VCaP (cell line): ENCODE measurements at regions not wholly inside any gene's neighbourhood (a gene's known extent, or its start where the extent isn't known, plus 50 kb on each side); places are given as distances from the start of the nearest gene placed in this dataset.

Experiments used
- H3K27ac ChIP-seq: fragments of 450-650 bp; 2 replicates; pipeline ENCODE4 v1.5.1; 2017
- CTCF ChIP-seq: fragments of 450-650 bp; conservative IDR thresholded peaks from 2 replicates; pipeline ENCODE4 v1.5.1; 2017; ENCODE audit warnings: mild to moderate bottlenecking, moderate library complexity

DNA sequence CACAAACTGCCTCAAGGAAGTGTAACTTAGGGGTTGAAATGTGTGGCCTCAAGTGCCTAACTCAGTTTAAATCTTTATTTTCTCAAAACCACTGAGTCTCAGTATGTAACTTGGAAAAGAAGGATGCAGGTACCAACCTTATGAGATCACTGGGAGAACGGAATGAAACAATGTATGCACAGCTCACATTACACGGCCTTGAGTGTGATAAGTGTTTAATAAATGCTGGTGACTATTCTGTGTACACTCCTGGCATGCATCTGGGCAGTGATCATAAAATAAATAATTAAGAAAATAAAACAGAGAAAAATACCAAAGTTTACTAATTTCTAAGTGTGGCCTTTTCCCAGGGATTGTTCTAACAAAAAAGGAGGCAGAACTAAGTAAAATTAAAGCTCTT, 974.5 kb upstream of the FLRT2 start:
- TF ChIP-seq CTCF, result no peak
- H3K27ac ChIP-seq, result no peak overlapping the region

DNA sequence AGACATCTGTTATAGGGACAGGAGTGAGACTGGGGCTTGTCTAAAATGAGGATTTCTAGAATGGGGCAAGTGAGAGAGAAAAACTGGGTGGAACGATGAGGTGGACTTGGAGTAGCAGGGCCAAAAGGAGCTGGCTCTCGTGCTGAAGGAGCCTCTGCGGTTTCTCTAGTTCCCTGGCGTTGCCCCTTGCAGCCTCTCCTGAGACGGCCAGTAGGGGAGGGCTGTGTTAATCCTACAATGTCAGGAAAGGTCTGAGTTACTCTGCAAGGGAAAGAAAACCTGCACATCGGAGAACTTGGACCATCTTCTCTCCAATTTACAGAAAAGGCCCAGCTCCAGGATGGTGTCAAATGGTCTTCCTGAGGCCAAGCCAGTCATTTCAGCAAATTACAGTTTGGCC, 963.8 kb upstream of the FLRT2 start:
- H3K27ac ChIP-seq, result no peak overlapping the region
- no peak for TF ChIP-seq CTCF

DNA sequence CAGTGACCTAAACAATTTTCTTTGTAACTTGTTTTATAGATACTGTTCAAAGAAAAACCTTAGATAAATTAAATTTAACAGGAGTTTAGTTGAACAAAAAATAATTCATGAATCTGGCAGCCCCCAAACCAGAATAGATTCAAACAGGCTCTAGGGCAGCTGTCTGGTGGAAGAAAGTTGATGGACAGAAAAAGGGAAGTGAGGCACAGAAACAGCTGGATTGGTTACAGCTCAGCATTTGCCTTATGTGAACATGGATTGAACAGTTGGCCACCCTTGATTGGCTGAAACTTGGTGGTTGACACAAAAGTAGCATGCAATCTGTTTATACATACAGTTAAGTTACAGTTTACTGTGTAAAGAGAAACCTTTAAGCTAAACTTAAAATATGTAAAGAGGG, 954.3 kb upstream of the FLRT2 start:
- TF ChIP-seq CTCF, result no peak
- no peak overlapping the region for H3K27ac ChIP-seq

- H3K27ac ChIP-seq, result no peak overlapping the region
Measured at GRCh38 chr14:84579292-84579691, 950.7 kb upstream of the FLRT2 start.

GRCh38 chr14:84581041-84581440, 948.9 kb upstream of the FLRT2 start:
- TF ChIP-seq CTCF, result no peak
- H3K27ac ChIP-seq, result no peak overlapping the region

More at GRCh38 chr14:84579292-84579691, 950.7 kb upstream of the FLRT2 start:
- TF ChIP-seq CTCF, result no peak

DNA sequence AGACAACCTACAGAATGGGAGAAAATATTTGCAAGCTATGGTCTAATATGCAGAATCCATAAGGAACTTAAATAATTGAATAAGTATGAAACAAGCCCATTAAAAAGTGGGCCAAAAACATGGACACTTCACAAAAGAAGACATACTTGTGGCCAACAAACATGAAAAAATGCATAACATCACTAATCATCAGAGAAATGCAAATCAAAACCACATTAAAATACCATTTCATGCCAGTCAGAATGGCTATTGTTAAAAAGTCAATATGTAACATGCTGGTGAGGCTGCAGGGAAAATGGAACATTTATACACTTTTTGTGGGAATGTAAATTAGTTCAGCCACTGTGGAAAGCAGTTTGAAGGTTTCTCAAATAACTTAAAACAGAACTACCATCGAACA, 945.4 kb upstream of the FLRT2 start:
- H3K27ac ChIP-seq, result no peak overlapping the region
- TF ChIP-seq CTCF, result no peak

GRCh38 chr14:84591827-84592445, 938.0 kb upstream of the FLRT2 start:
- no peak overlapping the region for H3K27ac ChIP-seq
- no peak for TF ChIP-seq CTCF
